GM12878 (cell line): ENCODE measurements at regions not wholly inside any gene's neighbourhood (a gene's known extent, or its start where the extent isn't known, plus 50 kb on each side); places are given as distances from the start of the nearest gene placed in this dataset.

Experiments used
- ATAC-seq: fragments of 200-7000 bp; cut with Tn5 transposase; 3 replicates; pipeline ENCODE4 v1.9.1; 2020; ENCODE audit warnings: mild to moderate bottlenecking, moderate library complexity
- BruUV-seq: library from RNA; stranded (reverse); fragments of 400-500 nt; replicated peaks from 2 replicates; lab custom pipeline; 2021; lab: Mats Ljungman, UMichigan
- CTCF ChIA-PET: fragments of 300-600 bp; sonication (Branson Sonifier 250); formaldehyde crosslinking; extraction: SDS; loops from one replicate; lab custom pipeline; 2021; ENCODE audit warnings: inconsistent platforms; lab: Yijun Ruan, JAX
- POLR2A ChIA-PET: fragments of 350-600 bp; formaldehyde crosslinking; extraction: SDS; loops from one replicate; lab custom pipeline; 2021; ENCODE audit warnings: inconsistent platforms; lab: Charles Lee
- RAD21 ChIA-PET: fragments of 300-600 bp; sonication (Branson Sonifier 250); formaldehyde crosslinking; loops from one replicate; lab custom pipeline; 2023; ENCODE audit warnings: antibody characterized with exemption; ENCODE audit not compliant: unreplicated experiment; lab: Charles Lee
- SMC1A ChIA-PET: fragments of 300-600 bp; sonication (Branson Sonifier 250); formaldehyde crosslinking; loops from one replicate; lab custom pipeline; 2023; ENCODE audit not compliant: unreplicated experiment, uncharacterized antibody; lab: Charles Lee
- DNase-seq: peaks from one replicate; pipeline ENCODE4 v3.0.0-alpha.2; 2011; ENCODE audit warnings: low read depth, low spot score
- FAIRE-seq: peaks from 3 replicates; lab custom pipeline; 2011; peaks lifted over from hg19 to GRCh38; lab: Jason Lieb, UNC
- H2AFZ ChIP-seq: 2 replicates; pipeline ENCODE4 v1.6.0; 2011; ENCODE audit warnings: low read depth, low read length, control low read depth; ENCODE audit not compliant: control insufficient read depth
- H3K27ac ChIP-seq: 2 replicates; pipeline ENCODE4 v1.5.1; 2011; ENCODE audit warnings: control low read depth; ENCODE audit not compliant: control insufficient read depth, insufficient read depth
- H3K27me3 ChIP-seq, 2 experiments: replicated peaks in 1 of 2; 2 replicates each; pipeline versions ENCODE4 v1.6.0 to v1.6.1; 2011; ENCODE audit warnings: low read length in 1 of 2; ENCODE audit not compliant: control insufficient read depth in 2 of 2, insufficient read depth in 2 of 2
- H3K36me3 ChIP-seq, 2 experiments: 2 replicates each; pipeline ENCODE4 v1.5.1; 2011; ENCODE audit warnings: low read length in 1 of 2; ENCODE audit not compliant: control insufficient read depth in 2 of 2, insufficient read depth in 2 of 2
- H3K4me1 ChIP-seq: 2 replicates; pipeline ENCODE4 v1.6.1; 2011; ENCODE audit warnings: mild to moderate bottlenecking, low read length, moderate library complexity, mixed read lengths; ENCODE audit not compliant: control insufficient read depth, insufficient read depth
- H3K4me2 ChIP-seq: 2 replicates; pipeline ENCODE4 v1.6.0; 2011; ENCODE audit warnings: control low read depth; ENCODE audit not compliant: control insufficient read depth, insufficient read depth
- H3K4me3 ChIP-seq: fragments of 200-600 bp; sonication (generic); 2 replicates; pipeline ENCODE4 v1.5.1; 2016
- H3K79me2 ChIP-seq: 2 replicates; pipeline ENCODE4 v1.6.0; 2011; ENCODE audit warnings: low read length; ENCODE audit not compliant: control insufficient read depth, insufficient read depth
- H3K9ac ChIP-seq: 2 replicates; pipeline ENCODE4 v1.8.0; 2011; ENCODE audit warnings: low read length, control low read depth, mixed read lengths; ENCODE audit not compliant: control insufficient read depth, insufficient read depth
- H3K9me3 ChIP-seq: replicated peaks from 3 replicates; pipeline ENCODE4 v1.5.1; 2011; ENCODE audit warnings: mild to moderate bottlenecking, low read length; ENCODE audit not compliant: control insufficient read depth, insufficient read depth
- H4K20me1 ChIP-seq: 2 replicates; pipeline ENCODE4 v1.6.0; 2011; ENCODE audit not compliant: control insufficient read depth, insufficient read depth
- FOS ChIP-seq: IDR thresholded peaks from 3 replicates; pipeline ENCODE4 v1.6.1; 2011; ENCODE audit warnings: borderline replicate concordance; ENCODE audit not compliant: insufficient read length; ENCODE audit errors: extremely low read depth
- GATAD2B ChIP-seq: fragments of 450-650 bp; conservative IDR thresholded peaks from 2 replicates; pipeline ENCODE4 v1.6.1; 2017; ENCODE audit warnings: low read depth, mild to moderate bottlenecking, moderate library complexity
- HDGF ChIP-seq: fragments of 450-650 bp; IDR thresholded peaks from 2 replicates; pipeline ENCODE4 v1.6.1; 2016; ENCODE audit warnings: antibody characterized with exemption
- LARP7 ChIP-seq: fragments of 450-650 bp; IDR thresholded peaks from 2 replicates; pipeline ENCODE4 v1.6.1; 2017; ENCODE audit warnings: mild to moderate bottlenecking
- MTA2 ChIP-seq: fragments of 450-650 bp; IDR thresholded peaks from 2 replicates; pipeline ENCODE4 v1.6.1; 2016; ENCODE audit warnings: low read depth, mild to moderate bottlenecking, moderate library complexity
- PML ChIP-seq: IDR thresholded peaks from 2 replicates; pipeline ENCODE4 v1.6.1; 2012; ENCODE audit warnings: low read length, inconsistent platforms
- SMAD5 ChIP-seq: IDR thresholded peaks from 2 replicates; pipeline ENCODE4 v1.6.1; 2016; ENCODE audit warnings: antibody characterized with exemption, low read depth
- TAF1 ChIP-seq: IDR thresholded peaks from 2 replicates; pipeline ENCODE4 v1.6.1; 2011; ENCODE audit warnings: mild to moderate bottlenecking, low read depth, low read length, borderline replicate concordance
- ZNF274 ChIP-seq: IDR thresholded peaks from one replicate; pipeline ENCODE4 v1.8.0; 2011; ENCODE audit not compliant: insufficient read length, insufficient read depth
- WGBS: methylation state at CpG from one replicate; pipeline ENCODE4 v1.1.6; 2016; ENCODE audit warnings: low lambda C conversion rate; ENCODE audit not compliant: insufficient replicate concordance, insufficient coverage; ENCODE audit errors: missing lambda C conversion rate; 5-methylcytosine and 5-hydroxymethylcytosine counted together
- in situ Hi-C: fragments of 300-500 bp; cut with MboI; formaldehyde crosslinking; loops from 9 replicates; pipeline ENCODE4 v1.14.3; 2018; ENCODE audit warnings: mixed read lengths
- intact Hi-C: fragments of 100-400 bp; cut with micrococcal nuclease; formaldehyde crosslinking; loops from one replicate; pipeline ENCODE4 v1.14.2; 2022; ENCODE audit not compliant: unreplicated experiment
- TF ChIP-seq, protein P1 (sequence below): fragments of 450-650 bp; formaldehyde crosslinking; IDR thresholded peaks from 2 replicates; pipeline ENCODE4 v1.4.0; 2022; ENCODE audit warnings: mild to moderate bottlenecking, moderate library complexity
- TF ChIP-seq, protein P2 (sequence below): IDR thresholded peaks from 2 replicates; pipeline ENCODE4 v1.6.1; 2011; ENCODE audit warnings: low read depth, mild to moderate bottlenecking, low read length, moderate library complexity, borderline replicate concordance; ENCODE audit errors: extremely low read depth

DNA sequence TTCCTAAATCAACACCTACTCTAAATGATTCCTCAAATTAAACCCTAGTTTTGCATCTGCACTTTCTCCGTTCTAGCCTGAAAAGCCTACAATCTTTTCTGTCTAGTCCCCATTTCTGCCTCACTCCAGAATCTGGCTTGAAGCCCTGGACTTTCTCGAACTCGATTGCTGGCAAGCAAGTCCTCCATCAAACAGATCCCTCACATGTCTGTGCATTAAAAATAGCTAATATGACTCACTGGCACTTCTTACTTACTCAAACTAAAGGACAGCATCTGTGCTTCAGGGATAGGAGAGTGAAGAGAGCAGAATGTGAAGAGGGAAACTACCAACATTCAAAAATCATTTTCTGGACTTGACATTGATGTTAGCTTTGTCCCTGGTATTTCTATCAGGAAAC is 51.8 kb upstream of the CXADR start:
- in situ Hi-C loops (no loop called here), intact Hi-C loops (no loop called here)
- ATAC-seq (no peak), DNase-seq (no peak), FAIRE-seq (no peak)
- Histone ChIP-seq H4K20me1 (no peaks in the 10 kb centered on the region), H3K27me3 (no peaks in the 10 kb centered on the region), H3K4me2 (no peak overlapping the region), H3K36me3 (no peaks in the 10 kb centered on the region), H2AFZ (no peak overlapping the region), H3K4me3 (no peak overlapping the region), H3K27ac (no peak overlapping the region), H3K9me3 (no peaks in the 10 kb centered on the region), H3K79me2 (no peaks in the 10 kb centered on the region), H3K9ac (no peak overlapping the region), H3K4me1 (no peaks in the 10 kb centered on the region)
- WGBS = 14% methylated on average over 3 of the region's 3 CpGs
- ChIA-PET CTCF (no interaction called here), POLR2A (no interaction called here), SMC1A (no interaction called here), RAD21 (no interaction called here)
- no TSS peak for BruUV-seq
- no peak for TF ChIP-seq ZNF274
- no peak for TF ChIP-seq HDGF
- no peak for TF ChIP-seq FOS
- no peak for TF ChIP-seq PML
- TF ChIP-seq MTA2 = no peak
- no peak for TF ChIP-seq TAF1
- TF ChIP-seq, protein P1, sequence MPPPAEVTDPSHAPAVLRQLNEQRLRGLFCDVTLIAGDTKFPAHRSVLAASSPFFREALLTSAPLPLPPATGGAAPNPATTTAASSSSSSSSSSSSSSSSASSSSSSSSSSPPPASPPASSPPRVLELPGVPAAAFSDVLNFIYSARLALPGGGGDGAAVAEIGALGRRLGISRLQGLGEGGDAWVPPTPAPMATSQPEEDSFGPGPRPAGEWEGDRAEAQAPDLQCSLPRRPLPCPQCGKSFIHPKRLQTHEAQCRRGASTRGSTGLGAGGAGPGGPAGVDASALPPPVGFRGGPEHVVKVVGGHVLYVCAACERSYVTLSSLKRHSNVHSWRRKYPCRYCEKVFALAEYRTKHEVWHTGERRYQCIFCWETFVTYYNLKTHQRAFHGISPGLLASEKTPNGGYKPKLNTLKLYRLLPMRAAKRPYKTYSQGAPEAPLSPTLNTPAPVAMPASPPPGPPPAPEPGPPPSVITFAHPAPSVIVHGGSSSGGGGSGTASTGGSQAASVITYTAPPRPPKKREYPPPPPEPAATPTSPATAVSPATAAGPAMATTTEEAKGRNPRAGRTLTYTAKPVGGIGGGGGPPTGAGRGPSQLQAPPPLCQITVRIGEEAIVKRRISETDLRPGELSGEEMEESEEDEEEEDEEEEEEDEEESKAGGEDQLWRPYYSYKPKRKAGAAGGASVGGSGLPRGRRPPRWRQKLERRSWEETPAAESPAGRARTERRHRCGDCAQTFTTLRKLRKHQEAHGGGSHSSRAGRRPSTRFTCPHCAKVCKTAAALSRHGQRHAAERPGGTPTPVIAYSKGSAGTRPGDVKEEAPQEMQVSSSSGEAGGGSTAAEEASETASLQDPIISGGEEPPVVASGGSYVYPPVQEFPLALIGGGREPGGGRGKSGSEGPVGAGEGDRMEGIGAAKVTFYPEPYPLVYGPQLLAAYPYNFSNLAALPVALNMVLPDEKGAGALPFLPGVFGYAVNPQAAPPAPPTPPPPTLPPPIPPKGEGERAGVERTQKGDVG (CRISPR knock-in tag) = no peak
- TF ChIP-seq, protein P2, sequence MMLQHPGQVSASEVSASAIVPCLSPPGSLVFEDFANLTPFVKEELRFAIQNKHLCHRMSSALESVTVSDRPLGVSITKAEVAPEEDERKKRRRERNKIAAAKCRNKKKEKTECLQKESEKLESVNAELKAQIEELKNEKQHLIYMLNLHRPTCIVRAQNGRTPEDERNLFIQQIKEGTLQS = no peak
- TF ChIP-seq SMAD5 = no peak
- TF ChIP-seq LARP7 = no peak
- TF ChIP-seq GATAD2B = no peak
